Activated CD8-positive, alpha-beta T cell treated with anti-CD3 and anti-CD28 coated beads, Interleukin-2, amount 10 ng/mL, durations not matched to agents 7 days and 5 days (primary cell): ENCODE measurements at regions not wholly inside any gene's neighbourhood (a gene's known extent, or its start where the extent isn't known, plus 50 kb on each side); places are given as distances from the start of the nearest gene placed in this dataset.

Source experiments
- ATAC-seq: fragments of 150-1000 bp; cut with Tn5 transposase; one replicate; pipeline ENCODE4 v1.10.0; 2021; ENCODE audit warnings: moderate library complexity
- CTCF ChIA-PET: fragments of 350-600 bp; sonication (Branson Sonifier 250); formaldehyde crosslinking; loops from one replicate; lab custom pipeline; 2021; ENCODE audit warnings: antibody characterized with exemption; lab: Charles Lee
- POLR2A ChIA-PET: fragments of 350-600 bp; sonication (Branson Sonifier 250); formaldehyde crosslinking; loops from one replicate; lab custom pipeline; 2021; ENCODE audit warnings: antibody characterized with exemption; lab: Charles Lee
- DNase-seq: peaks from one replicate; pipeline ENCODE4 v3.0.0-alpha.2; 2020
- H3K27ac Mint-ChIP-seq: one replicate; pipeline ENCODE4 v1.8.0; 2021; ENCODE audit warnings: mild to moderate bottlenecking, mixed read lengths
- H3K27me3 Mint-ChIP-seq: one replicate; pipeline ENCODE4 v1.8.0; 2021; ENCODE audit warnings: low read depth, mixed read lengths
- H3K36me3 Mint-ChIP-seq: one replicate; pipeline ENCODE4 v1.8.0; 2021; ENCODE audit warnings: low read depth, mixed read lengths
- H3K4me1 Mint-ChIP-seq: one replicate; pipeline ENCODE4 v1.8.0; 2021; ENCODE audit warnings: low read depth, mixed read lengths
- H3K4me3 Mint-ChIP-seq: one replicate; pipeline ENCODE4 v1.8.0; 2021; ENCODE audit warnings: mild to moderate bottlenecking, mixed read lengths
- H3K9me3 Mint-ChIP-seq: one replicate; pipeline ENCODE4 v1.8.0; 2022; ENCODE audit warnings: mixed read lengths; ENCODE audit not compliant: insufficient read depth

DNA sequence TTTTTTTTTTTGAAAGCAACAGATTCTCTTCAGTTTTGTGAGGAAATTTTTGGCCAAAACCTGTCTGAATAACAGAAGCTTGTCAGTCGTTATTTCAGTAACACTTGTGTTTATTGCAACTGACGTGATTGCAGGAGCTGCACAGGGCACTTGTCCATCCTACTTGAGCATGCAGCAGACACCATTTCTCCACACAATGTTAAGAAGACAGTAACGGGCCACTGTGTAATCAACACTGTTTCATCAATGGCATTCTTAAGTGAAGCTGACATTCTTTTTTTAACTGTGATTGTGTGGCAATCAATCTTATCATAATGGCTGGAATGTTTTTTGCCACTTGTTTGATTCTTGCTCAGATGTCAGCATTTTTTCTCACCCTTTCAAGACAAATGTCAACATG lies 50.1 kb upstream of the PIEZO2 start:
- Mint-ChIP-seq H3K27me3 (no peaks in the 10 kb centered on the region), H3K27ac (no peak overlapping the region), H3K36me3 (no peaks in the 10 kb centered on the region), H3K4me3 (no peak overlapping the region), H3K4me1 (no peaks in the 10 kb centered on the region), H3K9me3 (no peaks in the 10 kb centered on the region)
- DNase-seq (no peak), ATAC-seq (no peak)
- CTCF ChIA-PET, result no interaction called here
- POLR2A ChIA-PET, result no interaction called here
